Gastrocnemius medialis (tissue), 4 donors: ENCODE measurements at regions not wholly inside any gene's neighbourhood (a gene's known extent, or its start where the extent isn't known, plus 50 kb on each side); places are given as distances from the start of the nearest gene placed in this dataset.

Source experiments
- ATAC-seq, 2 donors: fragments of 150-250 bp; one replicate each; pipeline ENCODE4 v1.9.1; 2016
- DNase-seq, 2 donors: peaks; one replicate each; pipeline ENCODE4 v3.0.0-alpha.2; 2019
- H3K27ac ChIP-seq, 4 donors: fragments of 200-600 bp; sonication (generic); 1 replicate in 1 of 4; 2 replicates in 3 of 4; pipeline ENCODE4 v1.5.1; 2016 to 2018; ENCODE audit warnings: mild to moderate bottlenecking in 2 of 4, moderate library complexity in 1 of 4
- H3K27me3 ChIP-seq, 3 donors: fragments of 200-600 bp; sonication (generic) in 2 of 3; 1 replicate in 1 of 3; 2 replicates in 2 of 3; pipeline versions ENCODE4 v1.5.1 to v1.6.0; 2016 to 2019; ENCODE audit warnings: mild to moderate bottlenecking in 1 of 3, moderate library complexity in 1 of 3
- H3K36me3 ChIP-seq, 2 donors: fragments of 200-600 bp; sonication (generic) in 1 of 2; one replicate each; pipeline ENCODE4 v1.5.1; 2017 to 2018
- H3K4me1 ChIP-seq, 2 donors: fragments of 200-600 bp; sonication (generic) in 1 of 2; one replicate each; pipeline ENCODE4 v1.5.1; 2016 to 2017; ENCODE audit warnings: mild to moderate bottlenecking in 2 of 2
- H3K4me3 ChIP-seq, 4 donors: fragments of 200-600 bp; sonication (generic) in 3 of 4; 1 replicate in 1 of 4; 2 replicates in 3 of 4; pipeline ENCODE4 v1.5.1; 2016 to 2019; ENCODE audit warnings: mild to moderate bottlenecking in 2 of 4
- H3K9me3 ChIP-seq, 3 donors: fragments of 200-600 bp; sonication (generic) in 2 of 3; 1 replicate in 1 of 3; 2 replicates in 2 of 3; pipeline ENCODE4 v1.5.1; 2016 to 2019
- CTCF ChIP-seq, 5 experiments: fragments of 450-650 bp in 3 of 5; fragments of 200-600 bp in 2 of 5; sonication (generic) in 2 of 5; IDR thresholded peaks in 4 of 5; conservative IDR thresholded peaks in 1 of 5; 1 replicate in 4 of 5; 2 replicates in 1 of 5; pipeline ENCODE4 v1.5.1; 2016 to 2019; ENCODE audit warnings: antibody characterized with exemption in 5 of 5, mild to moderate bottlenecking in 3 of 5, moderate library complexity in 3 of 5
- POLR2A ChIP-seq, 2 donors: fragments of 450-650 bp; IDR thresholded peaks; one replicate each; pipeline ENCODE4 v1.6.1; 2017; ENCODE audit warnings: antibody characterized with exemption in 2 of 2, mild to moderate bottlenecking in 2 of 2, moderate library complexity in 2 of 2
- in situ Hi-C, 4 donors: fragments of 200-750 bp; cut with MboI; loops; one replicate each; pipeline versions ENCODE4 v1.15.0 to v1.8.0; 2017; ENCODE audit warnings: low sequenced_read_pairs in 4 of 4
- intact Hi-C: fragments of 100-400 bp; cut with DNase I; formaldehyde crosslinking; loops from one replicate; pipeline ENCODE4 v1.15.1; 2023; ENCODE audit warnings: low total_unique reads

DNA sequence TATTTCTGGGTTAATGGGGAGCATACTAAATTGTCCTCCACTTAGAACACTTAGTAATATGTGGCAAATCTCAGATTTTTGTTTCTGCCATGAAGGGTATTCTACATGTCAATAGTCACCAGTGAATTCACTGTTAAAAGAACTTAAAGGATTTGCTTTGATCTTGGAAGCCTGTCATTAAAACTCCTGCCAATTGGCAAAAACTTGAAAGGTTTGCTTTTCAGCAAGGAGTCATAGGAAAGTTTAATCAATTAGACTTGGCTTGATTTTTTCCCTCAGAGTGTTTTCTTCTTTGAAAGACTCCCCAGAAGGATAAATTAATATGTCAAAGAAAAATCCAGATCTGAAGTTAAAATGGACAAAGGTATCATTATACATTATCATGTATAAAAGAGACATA is 671.9 kb upstream of the PKDCC start:
- no peaks in the 10 kb centered on the region for H3K36me3 ChIP-seq
- H3K27me3 ChIP-seq = no peaks in the 10 kb centered on the region
- in situ Hi-C loops = no loop called here
- no peaks in the 10 kb centered on the region for H3K4me1 ChIP-seq
- no peak overlapping the region for H3K27ac ChIP-seq
- ATAC-seq (no peak), DNase-seq (no peak)
- H3K4me3 ChIP-seq = no peak overlapping the region
- H3K9me3 ChIP-seq = no peaks in the 10 kb centered on the region
- intact Hi-C loops = no loop called here
- TF ChIP-seq POLR2A (IDR thresholded peaks at IDR 0.05) = no peak
- TF ChIP-seq CTCF (IDR thresholded peaks at IDR 0.05 in 4 of 5, conservative IDR thresholded peaks at IDR 0.05 in 1 of 5) = no peak

DNA sequence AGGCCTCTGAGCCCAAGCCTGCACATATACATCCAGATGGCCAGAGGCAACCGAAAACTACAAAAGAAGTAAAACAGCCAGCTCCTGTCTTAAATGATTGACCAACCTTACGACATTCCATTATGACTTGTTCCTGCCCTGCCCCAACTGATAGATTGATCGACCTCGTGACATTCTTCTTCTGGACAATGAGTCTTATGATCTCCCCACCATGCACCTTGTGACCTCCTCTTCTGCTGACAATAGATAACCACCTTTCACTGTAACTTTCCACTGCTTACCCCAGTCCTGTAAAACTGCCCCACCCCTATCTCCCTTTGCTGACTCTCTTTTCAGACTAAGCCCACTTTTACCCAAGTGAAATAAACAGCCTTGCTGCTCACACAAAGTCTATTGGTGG is 670.0 kb upstream of the PKDCC start:
- DNase-seq (no peak), ATAC-seq (no peak)
- no peak overlapping the region for H3K27ac ChIP-seq

DNA sequence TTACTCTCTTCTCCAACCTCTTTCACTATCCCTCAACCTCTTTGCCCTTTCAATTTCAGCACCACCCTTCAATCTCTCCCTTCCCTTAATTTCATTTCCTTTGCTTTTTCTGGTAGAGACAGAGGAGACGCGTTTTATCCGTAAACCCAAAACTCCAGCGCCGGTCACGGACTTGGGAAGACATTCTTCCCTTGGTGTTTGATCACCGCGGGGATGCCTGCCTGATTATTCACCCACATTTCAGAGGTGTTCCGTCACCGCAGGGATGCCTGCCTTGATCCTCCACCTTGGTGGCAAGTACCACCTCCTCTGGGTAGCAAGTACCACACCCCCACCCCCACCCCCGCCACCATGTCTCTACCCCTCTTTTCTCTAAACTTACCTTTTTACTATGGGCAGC is 669.4 kb upstream of the PKDCC start:
- H3K4me3 ChIP-seq = no peak overlapping the region
- intact Hi-C loops (no loop called here), in situ Hi-C loops (no loop called here)
- no peaks in the 10 kb centered on the region for H3K9me3 ChIP-seq
- H3K27me3 ChIP-seq = no peaks in the 10 kb centered on the region
- TF ChIP-seq CTCF (IDR thresholded peaks at IDR 0.05 in 4 of 5, conservative IDR thresholded peaks at IDR 0.05 in 1 of 5) (no peak), POLR2A (IDR thresholded peaks at IDR 0.05) (no peak)
- DNase-seq (no peak), ATAC-seq (no peak)
- no peaks in the 10 kb centered on the region for H3K36me3 ChIP-seq
- no peaks in the 10 kb centered on the region for H3K4me1 ChIP-seq
- H3K27ac ChIP-seq = no peak overlapping the region

More for the DNA sequence above, 670.0 kb upstream of the PKDCC start:
- TF ChIP-seq CTCF (IDR thresholded peaks at IDR 0.05 in 4 of 5, conservative IDR thresholded peaks at IDR 0.05 in 1 of 5) (no peak), POLR2A (IDR thresholded peaks at IDR 0.05) (no peak)
- H3K4me1 ChIP-seq = no peaks in the 10 kb centered on the region
- in situ Hi-C loops (no loop called here), intact Hi-C loops (no loop called here)
- no peak overlapping the region for H3K4me3 ChIP-seq
- no peaks in the 10 kb centered on the region for H3K36me3 ChIP-seq
- no peaks in the 10 kb centered on the region for H3K27me3 ChIP-seq
- no peaks in the 10 kb centered on the region for H3K9me3 ChIP-seq

DNA sequence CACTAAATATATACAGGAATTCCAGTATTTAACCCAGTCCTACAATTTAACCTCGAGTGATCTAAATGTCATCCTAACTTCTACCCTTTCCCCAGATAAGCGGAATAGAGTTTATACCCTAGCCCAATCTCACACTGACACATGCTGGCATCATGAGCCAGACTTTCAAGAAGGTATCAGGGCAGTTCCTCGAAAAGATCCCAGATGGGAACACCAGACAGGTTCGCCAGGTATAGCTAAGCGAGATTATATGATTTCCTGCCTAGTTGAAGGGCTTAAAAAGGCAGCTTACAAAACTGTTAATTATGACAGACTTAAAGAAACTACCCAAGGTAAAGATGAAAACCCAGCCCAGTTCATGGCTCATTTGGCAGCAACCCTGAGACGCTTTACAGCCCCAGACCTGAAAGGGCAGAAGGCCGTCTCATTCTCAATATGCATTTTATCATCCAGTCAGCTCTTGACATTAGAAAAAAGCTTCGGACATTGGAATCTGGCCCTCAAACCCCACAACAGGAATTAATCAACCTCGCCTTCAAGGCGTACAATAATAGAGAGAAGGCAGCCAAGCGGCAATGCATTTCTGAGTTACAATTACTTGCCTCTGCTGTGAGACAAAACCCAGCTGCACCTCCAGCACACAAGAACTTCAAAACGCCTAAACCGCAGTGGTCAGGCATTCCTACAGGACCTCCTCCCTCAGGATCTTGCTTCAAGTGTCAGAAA is 668.2 kb upstream of the PKDCC start:
- in situ Hi-C loops (no loop called here), intact Hi-C loops (no loop called here)
- H3K9me3 ChIP-seq = no peaks in the 10 kb centered on the region
- DNase-seq = no peak
- no peaks in the 10 kb centered on the region for H3K36me3 ChIP-seq
- H3K4me3 ChIP-seq = no peak overlapping the region
- no peaks in the 10 kb centered on the region for H3K27me3 ChIP-seq
- TF ChIP-seq POLR2A (IDR thresholded peaks at IDR 0.05) (no peak), CTCF (IDR thresholded peaks at IDR 0.05 in 4 of 5, conservative IDR thresholded peaks at IDR 0.05 in 1 of 5) (no peak)
- ATAC-seq = no peak
- no peaks in the 10 kb centered on the region for H3K4me1 ChIP-seq
- H3K27ac ChIP-seq = no peak overlapping the region

DNA sequence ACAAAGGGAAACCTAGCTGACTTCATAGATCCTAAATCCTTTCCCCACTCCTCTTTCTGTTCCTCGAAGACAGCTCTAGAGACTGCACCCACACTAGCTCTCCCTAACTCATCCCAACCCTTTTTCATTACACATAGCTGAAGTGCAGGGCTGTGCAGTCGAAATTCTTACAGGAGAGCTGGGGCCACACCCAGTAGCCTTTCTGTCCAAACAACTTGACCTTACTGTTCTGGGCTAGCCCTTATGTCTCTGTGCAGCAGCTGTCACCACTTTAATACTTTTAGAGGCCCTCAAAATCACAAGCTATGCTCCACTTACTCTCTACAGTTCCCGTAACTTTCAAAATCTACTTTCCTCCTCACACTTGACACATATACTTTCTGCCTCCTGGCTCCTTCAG is 666.1 kb upstream of the PKDCC start:
- TF ChIP-seq POLR2A (IDR thresholded peaks at IDR 0.05) (no peak), CTCF (IDR thresholded peaks at IDR 0.05 in 4 of 5, conservative IDR thresholded peaks at IDR 0.05 in 1 of 5) (no peak)
- in situ Hi-C loops = no loop called here
- no peaks in the 10 kb centered on the region for H3K4me1 ChIP-seq

More for the DNA sequence above, 666.1 kb upstream of the PKDCC start:
- Histone ChIP-seq H3K9me3 (no peaks in the 10 kb centered on the region), H3K36me3 (no peaks in the 10 kb centered on the region), H3K27ac (no peak overlapping the region), H3K4me3 (no peak overlapping the region), H3K27me3 (no peaks in the 10 kb centered on the region)
- ATAC-seq (no peak), DNase-seq (no peak)
- intact Hi-C loops = no loop called here
